A673 (cell line): ENCODE measurements at regions not wholly inside any gene's neighbourhood (a gene's known extent, or its start where the extent isn't known, plus 50 kb on each side); places are given as distances from the start of the nearest gene placed in this dataset.

Source experiments
- BruUV-seq: library from RNA; stranded (reverse); fragments of 400-500 nt; replicated peaks from 2 replicates; lab custom pipeline; 2021; lab: Mats Ljungman, UMichigan
- CTCF ChIA-PET: fragments of 300-600 bp; sonication (Branson Sonifier 250); formaldehyde crosslinking; loops from one replicate; lab custom pipeline; 2022; ENCODE audit warnings: antibody characterized with exemption; lab: Charles Lee
- POLR2A ChIA-PET: fragments of 300-600 bp; sonication (Branson Sonifier 250); formaldehyde crosslinking; loops from one replicate; lab custom pipeline; 2022; ENCODE audit warnings: antibody characterized with exemption; ENCODE audit not compliant: low non-redundant PET; lab: Charles Lee
- DNase-seq: peaks from one replicate; pipeline ENCODE4 v3.0.0-alpha.2; 2015; ENCODE audit warnings: low spot score
- H3K27ac ChIP-seq: fragments of 200-600 bp; sonication (generic); 2 replicates; pipeline ENCODE4 v1.5.1; 2016; ENCODE audit warnings: mixed run types, low read depth, mild to moderate bottlenecking, mixed read lengths, antibody characterized with exemption, low read length; ENCODE audit not compliant: poor library complexity, severe bottlenecking
- H3K27me3 ChIP-seq: fragments of 200-600 bp; sonication (generic); replicated peaks from 2 replicates; pipeline ENCODE4 v1.6.1; 2017; ENCODE audit warnings: mixed run types, low read depth, mild to moderate bottlenecking, mixed read lengths, antibody characterized with exemption, low read length; ENCODE audit not compliant: insufficient read depth, poor library complexity
- H3K36me3 ChIP-seq: fragments of 200-600 bp; sonication (generic); 2 replicates; pipeline ENCODE4 v1.6.1; 2016; ENCODE audit warnings: mixed run types, mild to moderate bottlenecking, mixed read lengths, antibody characterized with exemption, low read length; ENCODE audit not compliant: insufficient read depth, poor library complexity, severe bottlenecking
- H3K4me1 ChIP-seq: fragments of 200-600 bp; sonication (generic); 2 replicates; pipeline ENCODE4 v1.6.1; 2017; ENCODE audit warnings: mixed run types, mild to moderate bottlenecking, mixed read lengths, antibody characterized with exemption, low read length; ENCODE audit not compliant: insufficient read depth, poor library complexity, severe bottlenecking
- H3K4me3 ChIP-seq: fragments of 200-600 bp; sonication (generic); 2 replicates; pipeline ENCODE4 v1.5.1; 2016; ENCODE audit warnings: low read depth, mixed run types, mild to moderate bottlenecking, mixed read lengths, low read length; ENCODE audit not compliant: poor library complexity, severe bottlenecking
- H3K9me3 ChIP-seq: fragments of 200-600 bp; sonication (generic); 2 replicates; pipeline ENCODE4 v1.6.1; 2016; ENCODE audit warnings: mixed run types, low read depth, mild to moderate bottlenecking, mixed read lengths, antibody characterized with exemption, low read length; ENCODE audit not compliant: poor library complexity, severe bottlenecking
- CTCF ChIP-seq: fragments of 300-800, 200-600 bp; sonication (generic); conservative IDR thresholded peaks from 2 replicates; pipeline ENCODE4 v1.5.1; 2017; ENCODE audit warnings: low read depth, mild to moderate bottlenecking, antibody characterized with exemption, low read length, moderate library complexity, mixed read lengths
- EZH2 ChIP-seq: fragments of 200-600 bp; sonication (generic); IDR thresholded peaks from 2 replicates; pipeline ENCODE4 v1.6.1; 2017; ENCODE audit warnings: borderline replicate concordance, low read depth, mild to moderate bottlenecking, mixed read lengths, antibody characterized with exemption, low read length; ENCODE audit not compliant: poor library complexity, severe bottlenecking
- intact Hi-C: fragments of 100-400 bp; cut with micrococcal nuclease; formaldehyde crosslinking; loops from one replicate; pipeline ENCODE4 v1.10.0; 2022; ENCODE audit not compliant: unreplicated experiment

- Histone ChIP-seq H3K4me1 (no peaks in the 10 kb centered on the region), H3K9me3 (no peaks in the 10 kb centered on the region), H3K36me3 (no peaks in the 10 kb centered on the region), H3K27me3 (no peaks in the 10 kb centered on the region), H3K27ac (no peak overlapping the region), H3K4me3 (no peak overlapping the region)
- POLR2A ChIA-PET, result no interaction called here
- CTCF ChIA-PET, result no interaction called here
- DNase-seq, result no peak
- BruUV-seq, result no TSS peak
- intact Hi-C loops, result no loop called here
- TF ChIP-seq CTCF (no peak), EZH2 (no peak)
Measured at GRCh38 chr4:14729282-14730000, 272.8 kb upstream of the CPEB2 start.

- Histone ChIP-seq H3K4me1 (peaks cover 44% of the 10 kb centered on the region), H3K27ac (peak overlapping the region; percentile 99), H3K9me3 (no peaks in the 10 kb centered on the region), H3K27me3 (no peaks in the 10 kb centered on the region), H3K36me3 (no peaks in the 10 kb centered on the region), H3K4me3 (no peak overlapping the region)
- POLR2A ChIA-PET, result no interaction called here
- no TSS peak for BruUV-seq
- DNase-seq, result no peak
- CTCF ChIA-PET, result no interaction called here
- intact Hi-C loops, result no loop called here
- TF ChIP-seq EZH2 (no peak), CTCF (no peak)
Measured at GRCh38 chr4:14742054-14742453, 260.2 kb upstream of the CPEB2 start.

GRCh38 chr4:14743172-14743571 is 259.1 kb upstream of the CPEB2 start:
- peak overlapping the region; percentile 99 for H3K27ac ChIP-seq
- H3K9me3 ChIP-seq, result no peaks in the 10 kb centered on the region
- TSS peak; percentile 96 for BruUV-seq
- H3K36me3 ChIP-seq, result no peaks in the 10 kb centered on the region
- TF ChIP-seq CTCF (no peak), EZH2 (no peak)
- ChIA-PET CTCF (interaction anchor here (0.6 to 1.5 kb wide), 2 partner anchors 101 to 385 kb away, joined by 3 to 8 read pairs; no protein-coding TSS in a partner anchor), POLR2A (interaction anchor here (0.5 to 1.5 kb wide), 5 partner anchors 101 to 994 kb away, joined by 3 to 19 read pairs (median 4); no protein-coding TSS in a partner anchor)
- no peaks in the 10 kb centered on the region for H3K27me3 ChIP-seq
- intact Hi-C loops, result loop anchor here (1.0 kb wide), 2 partner anchors 101 to 183 kb away; no protein-coding TSS in a partner anchor
- DNase-seq, result peak; percentile 58
- H3K4me1 ChIP-seq, result peaks cover 44% of the 10 kb centered on the region
- no peak overlapping the region for H3K4me3 ChIP-seq
